Activated T-cell treated with anti-CD3 and anti-CD28 coated beads, Interleukin-2, amount 50 U/mL, for 4 hours (primary cell): ENCODE measurements at regions not wholly inside any gene's neighbourhood (a gene's known extent, or its start where the extent isn't known, plus 50 kb on each side); places are given as distances from the start of the nearest gene placed in this dataset.

ENCODE experiments used
- ATAC-seq, 2 donors: fragments of 200-7000 bp; cut with Tn5 transposase; one replicate each; pipeline ENCODE4 v1.10.0; 2021
- DNase-seq: peaks from one replicate; pipeline ENCODE4 v3.0.0-alpha.2; 2020
- H3K27me3 Mint-ChIP-seq: one replicate; pipeline ENCODE4 v1.8.0; 2021; ENCODE audit warnings: low read depth, mixed read lengths
- H3K36me3 Mint-ChIP-seq: one replicate; pipeline ENCODE4 v1.8.0; 2022; ENCODE audit warnings: mixed read lengths; ENCODE audit not compliant: insufficient read depth
- H3K4me1 Mint-ChIP-seq: one replicate; pipeline ENCODE4 v1.8.0; 2021; ENCODE audit warnings: low read depth, mixed read lengths
- H3K4me3 Mint-ChIP-seq: one replicate; pipeline ENCODE4 v1.8.0; 2021; ENCODE audit warnings: mild to moderate bottlenecking, moderate library complexity, mixed read lengths
- H3K9me3 Mint-ChIP-seq: one replicate; pipeline ENCODE4 v1.8.0; 2021; ENCODE audit warnings: mixed read lengths

DNA sequence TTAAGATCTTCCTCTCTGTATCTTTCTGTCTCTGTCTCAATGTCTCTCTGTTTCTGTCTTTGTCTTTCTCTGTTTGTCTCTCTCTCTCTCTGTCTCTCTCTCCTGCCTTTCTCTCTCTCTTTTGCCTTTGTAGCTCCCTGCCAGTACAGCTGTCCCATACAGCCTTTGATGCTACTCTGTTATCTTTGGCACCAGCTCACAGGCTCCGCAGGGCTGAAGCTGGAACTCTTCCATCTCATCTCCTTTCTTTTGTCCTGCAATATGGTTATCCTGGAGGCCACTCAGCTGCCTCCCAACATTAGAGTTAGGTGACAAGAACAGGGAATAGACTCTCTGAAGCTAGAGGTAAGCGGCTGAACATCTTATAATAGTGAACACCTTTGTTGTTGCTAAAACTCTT is 354.3 kb upstream of the NEGR1 start:
- Mint-ChIP-seq H3K4me1 (no peaks in the 10 kb centered on the region), H3K4me3 (no peak overlapping the region), H3K27me3 (no peaks in the 10 kb centered on the region), H3K9me3 (peaks cover 3% of the 10 kb centered on the region), H3K36me3 (no peaks in the 10 kb centered on the region)
- no peak for ATAC-seq
- DNase-seq = no peak

DNA sequence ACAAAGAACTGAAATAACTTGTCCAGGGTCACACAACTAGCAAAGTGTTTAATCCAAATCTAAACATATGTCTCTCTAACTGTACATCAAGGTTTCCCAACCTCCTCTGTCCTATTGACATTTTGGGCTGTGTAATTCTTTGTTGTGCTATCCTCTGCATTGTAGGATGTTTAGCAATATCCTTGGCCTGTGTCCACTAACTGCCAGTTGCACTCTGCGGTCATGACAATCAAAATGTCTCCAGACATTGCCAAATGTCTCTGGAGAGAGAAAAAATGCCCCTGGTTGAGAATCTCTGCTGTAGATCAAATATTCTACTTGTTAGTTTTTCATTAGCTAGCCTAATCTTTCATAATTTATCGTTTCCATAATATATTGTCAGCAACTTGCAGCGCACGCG is 353.4 kb upstream of the NEGR1 start:
- H3K27me3 Mint-ChIP-seq = no peaks in the 10 kb centered on the region
- H3K4me1 Mint-ChIP-seq = no peaks in the 10 kb centered on the region
- H3K9me3 Mint-ChIP-seq = peaks cover 2% of the 10 kb centered on the region
- DNase-seq (no peak), ATAC-seq (no peak)
- no peaks in the 10 kb centered on the region for H3K36me3 Mint-ChIP-seq
- no peak overlapping the region for H3K4me3 Mint-ChIP-seq

DNA sequence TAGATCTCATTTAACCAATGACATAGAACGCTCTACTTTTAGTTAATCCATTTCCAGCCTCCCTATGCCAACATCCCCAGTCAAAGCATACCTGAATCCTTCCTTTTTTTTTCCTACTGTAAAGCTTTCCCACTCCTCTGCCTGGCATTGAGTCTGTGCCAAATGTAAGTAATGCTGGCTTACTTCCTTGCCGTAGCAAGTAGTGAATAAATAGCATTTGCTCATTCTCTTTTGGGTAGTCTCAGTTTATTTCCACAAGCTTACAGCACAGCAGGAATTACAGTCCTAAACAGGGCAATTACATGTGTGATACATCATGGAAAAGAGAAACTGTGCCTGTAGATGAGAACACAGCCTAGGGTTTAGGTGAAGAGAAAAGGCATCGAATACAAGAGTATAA is 352.6 kb upstream of the NEGR1 start:
- Mint-ChIP-seq H3K4me3 (no peak overlapping the region), H3K4me1 (no peaks in the 10 kb centered on the region), H3K27me3 (no peaks in the 10 kb centered on the region), H3K9me3 (no peaks in the 10 kb centered on the region), H3K36me3 (no peaks in the 10 kb centered on the region)
- DNase-seq (no peak), ATAC-seq (no peak)

DNA sequence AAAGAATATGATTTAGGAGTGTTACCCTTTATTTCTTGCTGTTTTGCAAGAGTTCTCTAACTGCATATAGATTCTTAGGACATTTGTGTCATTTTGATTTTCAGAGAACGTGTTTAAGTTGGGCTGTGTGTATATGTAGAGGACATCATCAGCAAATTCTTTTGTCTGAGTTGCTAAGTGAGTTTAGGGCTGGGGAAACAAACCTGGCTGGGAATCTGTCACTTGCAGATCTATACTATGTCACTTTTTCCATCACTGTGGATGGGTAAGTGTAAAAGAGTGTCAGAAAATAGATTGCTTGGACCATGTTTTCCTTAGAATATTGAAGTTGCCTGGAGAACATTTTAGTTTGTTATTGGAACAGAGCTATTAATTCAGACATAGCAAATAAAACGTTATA is 349.1 kb upstream of the NEGR1 start:
- ATAC-seq (no peak), DNase-seq (no peak)
- Mint-ChIP-seq H3K4me3 (no peak overlapping the region), H3K9me3 (no peaks in the 10 kb centered on the region), H3K4me1 (no peaks in the 10 kb centered on the region), H3K27me3 (no peaks in the 10 kb centered on the region), H3K36me3 (no peaks in the 10 kb centered on the region)

DNA sequence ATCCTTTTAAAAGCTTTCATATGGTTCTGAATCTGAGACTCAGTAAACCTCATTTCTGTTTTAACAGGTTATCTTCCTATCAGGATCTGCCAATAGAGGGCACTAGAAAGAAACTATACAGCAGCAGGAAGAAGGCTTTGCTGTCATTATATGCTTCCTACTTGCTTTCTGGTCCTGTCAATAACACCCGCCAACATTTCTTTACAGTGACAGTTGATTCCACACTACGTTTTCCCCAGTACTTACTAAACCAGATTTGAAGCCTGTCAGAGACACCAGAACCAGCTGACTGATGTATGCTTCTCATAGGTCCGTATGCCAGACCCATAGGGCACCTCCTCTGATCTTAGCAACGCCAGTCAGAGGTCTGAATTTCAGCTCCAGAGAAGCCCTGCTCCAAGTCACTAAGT is 341.0 kb upstream of the NEGR1 start:
- DNase-seq (no peak), ATAC-seq (no peak)
- no peaks in the 10 kb centered on the region for H3K36me3 Mint-ChIP-seq
- H3K4me1 Mint-ChIP-seq = no peaks in the 10 kb centered on the region
- no peak overlapping the region for H3K4me3 Mint-ChIP-seq
- no peaks in the 10 kb centered on the region for H3K27me3 Mint-ChIP-seq
- peaks cover 4% of the 10 kb centered on the region for H3K9me3 Mint-ChIP-seq

DNA sequence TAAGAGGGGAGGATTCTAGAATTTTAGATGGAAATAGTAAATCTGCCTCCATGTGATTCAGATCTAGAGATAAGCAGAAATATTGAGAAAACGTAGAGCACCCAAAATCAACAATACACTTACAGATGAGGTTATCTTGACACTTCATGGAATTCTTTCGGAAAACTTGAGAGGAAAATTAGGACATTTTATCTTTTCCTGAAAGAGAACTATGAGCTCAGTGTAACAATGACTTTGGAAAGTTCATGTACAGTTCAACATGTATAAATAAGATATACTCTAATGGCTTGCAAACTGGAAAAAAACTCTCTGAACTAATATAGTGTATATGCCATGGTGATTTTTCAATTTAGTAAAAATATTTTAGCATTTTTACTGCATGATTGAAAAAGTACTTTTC is 338.1 kb upstream of the NEGR1 start:
- no peaks in the 10 kb centered on the region for H3K27me3 Mint-ChIP-seq
- DNase-seq (no peak), ATAC-seq (no peak)
- H3K36me3 Mint-ChIP-seq = no peaks in the 10 kb centered on the region
- H3K4me1 Mint-ChIP-seq = no peaks in the 10 kb centered on the region
- no peak overlapping the region for H3K4me3 Mint-ChIP-seq
- peaks cover 8% of the 10 kb centered on the region for H3K9me3 Mint-ChIP-seq

DNA sequence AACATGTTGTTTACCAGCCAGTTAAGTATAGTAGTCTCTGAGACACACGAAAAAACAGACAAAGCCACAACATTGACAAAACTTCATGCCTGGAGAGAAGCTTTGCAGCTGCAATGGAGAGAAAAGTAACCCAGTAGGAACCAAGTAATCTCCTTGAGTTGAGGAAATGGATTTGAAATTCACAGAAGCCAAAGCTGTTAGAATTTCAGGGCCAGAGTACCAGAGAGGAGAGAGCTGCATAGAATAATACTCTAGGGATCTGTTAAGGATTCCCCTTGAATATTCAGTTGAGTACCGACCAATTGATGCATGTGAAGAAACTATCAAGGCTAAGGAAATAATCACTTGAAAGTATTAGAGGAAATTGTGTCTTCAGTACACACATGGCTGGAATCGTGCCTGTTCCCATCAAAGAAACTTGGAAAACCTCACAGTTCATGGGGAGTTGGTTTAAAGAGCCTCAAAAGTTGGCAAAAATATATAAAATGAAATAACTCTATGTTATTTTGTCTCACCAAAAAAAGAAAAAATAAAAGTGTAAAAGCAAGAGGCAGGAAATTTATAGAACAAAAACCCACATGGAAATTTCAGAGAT is 324.0 kb upstream of the NEGR1 start:
- Mint-ChIP-seq H3K4me1 (no peaks in the 10 kb centered on the region), H3K9me3 (peaks cover 9% of the 10 kb centered on the region), H3K4me3 (no peak overlapping the region), H3K36me3 (no peaks in the 10 kb centered on the region), H3K27me3 (no peaks in the 10 kb centered on the region)
- ATAC-seq (no peak), DNase-seq (no peak)

DNA sequence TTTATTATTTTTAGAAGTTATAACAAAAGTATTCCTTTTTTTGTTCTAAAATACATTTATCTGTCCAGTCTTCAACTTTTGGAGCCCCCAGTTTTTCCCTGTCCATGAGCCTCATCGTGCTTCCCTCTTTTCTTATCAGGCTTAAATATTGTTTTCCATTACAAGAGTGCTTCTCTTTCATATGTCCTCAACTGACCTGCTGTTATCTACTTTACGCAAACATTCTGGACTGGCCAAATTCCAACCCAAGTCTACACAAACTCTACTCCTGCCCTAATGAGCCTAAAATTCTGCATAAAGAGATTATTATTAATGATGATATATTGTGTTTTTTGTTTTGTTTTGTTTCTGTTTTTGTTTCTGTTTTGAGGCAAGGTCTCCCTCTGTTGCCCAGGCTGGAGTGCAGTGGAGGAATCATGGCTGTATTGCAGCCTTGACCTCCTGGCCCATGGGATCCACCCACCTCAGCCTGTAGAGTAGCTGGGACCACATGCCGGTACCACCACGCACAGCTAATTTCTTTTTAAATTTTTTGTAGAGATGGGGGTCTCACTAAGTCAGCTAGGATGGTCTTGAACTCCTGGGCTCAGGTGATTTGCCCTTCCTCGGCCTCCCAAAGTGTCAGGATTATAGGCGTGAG is 318.8 kb upstream of the NEGR1 start:
- Mint-ChIP-seq H3K4me3 (no peak overlapping the region), H3K36me3 (no peaks in the 10 kb centered on the region), H3K4me1 (no peaks in the 10 kb centered on the region), H3K9me3 (peaks cover 13% of the 10 kb centered on the region), H3K27me3 (no peaks in the 10 kb centered on the region)
- no peak for DNase-seq
- ATAC-seq = no peak

DNA sequence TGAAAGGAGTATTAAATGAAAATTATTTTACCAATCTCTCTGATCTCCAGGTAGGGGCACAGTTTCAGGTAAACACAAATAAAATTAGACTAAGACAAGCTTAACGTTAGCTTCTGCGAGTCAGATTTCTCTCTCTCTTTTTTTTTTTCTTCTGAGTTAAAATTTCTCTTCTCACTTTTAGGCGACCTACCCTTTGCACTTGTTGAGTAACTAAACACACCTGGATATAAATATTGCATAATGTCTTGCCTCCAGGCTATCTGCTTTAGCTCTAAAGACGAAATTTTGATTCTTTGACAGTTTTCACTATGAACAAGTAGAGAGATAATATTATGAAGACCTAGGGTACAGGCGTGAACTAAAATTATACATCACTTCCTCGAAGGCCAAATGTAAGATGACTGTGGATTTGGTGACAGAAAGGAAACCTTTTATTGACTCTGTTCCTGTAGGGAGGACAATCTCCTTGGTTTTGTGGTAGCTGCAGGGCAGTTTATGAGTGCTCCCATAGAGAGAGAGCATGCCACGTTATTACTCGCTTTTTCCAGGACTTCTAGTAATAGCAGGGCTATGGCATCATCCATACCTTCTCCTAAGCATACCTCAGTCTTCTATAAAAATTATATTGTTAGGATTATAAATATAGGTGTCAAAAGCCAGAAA is 303.8 kb upstream of the NEGR1 start:
- Mint-ChIP-seq H3K36me3 (no peaks in the 10 kb centered on the region), H3K27me3 (no peaks in the 10 kb centered on the region), H3K4me3 (no peak overlapping the region), H3K4me1 (no peaks in the 10 kb centered on the region), H3K9me3 (peaks cover 4% of the 10 kb centered on the region)
- no peak for ATAC-seq
- DNase-seq = no peak

DNA sequence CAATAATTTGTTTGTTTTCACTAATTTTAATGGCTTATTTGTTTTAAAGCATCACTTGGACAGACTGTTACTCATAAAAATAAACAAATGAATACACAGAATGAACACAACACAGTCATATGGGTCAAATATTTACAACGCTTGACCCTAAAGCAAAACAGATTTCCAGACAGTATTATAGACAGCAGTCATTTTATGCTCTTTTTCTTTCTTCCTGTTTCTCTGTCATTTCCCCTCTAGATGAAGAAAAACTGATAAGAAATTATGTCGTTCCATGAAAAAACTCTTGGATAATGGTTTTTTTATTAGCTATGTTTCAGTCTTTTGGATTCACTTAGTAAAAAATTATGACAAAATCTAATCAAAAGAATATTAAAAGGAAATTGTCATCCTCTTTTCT is 297.3 kb upstream of the NEGR1 start:
- ATAC-seq = no peak
- Mint-ChIP-seq H3K27me3 (no peaks in the 10 kb centered on the region), H3K4me1 (no peaks in the 10 kb centered on the region), H3K36me3 (no peaks in the 10 kb centered on the region), H3K4me3 (no peak overlapping the region), H3K9me3 (peaks cover 4% of the 10 kb centered on the region)
- no peak for DNase-seq

DNA sequence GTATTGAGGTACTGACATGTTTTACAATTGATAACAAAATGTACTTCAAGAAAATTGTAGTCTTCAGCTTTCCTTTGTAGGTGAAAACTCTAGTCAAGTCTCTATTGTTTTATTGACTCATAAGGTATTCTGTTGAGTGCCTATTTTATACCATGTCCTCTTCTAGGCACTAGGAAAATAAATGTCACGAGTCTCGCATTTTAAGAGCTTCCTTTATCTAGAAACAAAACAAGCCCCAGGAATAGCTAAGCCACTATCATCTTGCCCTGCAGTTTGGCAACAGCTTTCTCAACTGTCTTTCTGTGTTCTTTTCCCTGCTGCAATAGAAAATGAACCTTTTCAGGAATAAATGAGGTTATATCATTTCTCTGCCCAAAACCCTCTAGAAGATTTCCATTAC is 288.5 kb upstream of the NEGR1 start:
- Mint-ChIP-seq H3K27me3 (no peaks in the 10 kb centered on the region), H3K36me3 (no peaks in the 10 kb centered on the region), H3K9me3 (peaks cover 4% of the 10 kb centered on the region), H3K4me3 (no peak overlapping the region), H3K4me1 (no peaks in the 10 kb centered on the region)
- ATAC-seq = no peak
- no peak for DNase-seq

DNA sequence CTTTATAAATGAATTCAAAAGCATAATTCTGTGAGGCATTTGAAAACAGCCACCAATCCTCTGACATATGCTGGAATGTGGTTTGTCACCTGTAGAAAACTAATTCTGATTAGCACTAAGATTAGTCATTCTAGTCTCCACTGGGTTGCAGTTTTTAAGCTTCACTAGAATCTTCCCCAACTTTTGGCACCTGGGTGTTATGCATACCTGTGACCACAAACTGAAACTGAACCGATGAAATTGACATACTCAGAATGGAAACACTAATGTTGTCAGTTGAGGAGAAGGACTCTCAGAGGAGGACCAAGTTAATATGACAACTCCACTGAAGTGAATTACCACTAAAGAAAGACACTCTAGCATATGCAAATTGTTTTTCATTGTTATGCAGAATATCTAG is 285.8 kb upstream of the NEGR1 start:
- Mint-ChIP-seq H3K36me3 (no peaks in the 10 kb centered on the region), H3K9me3 (peaks cover 4% of the 10 kb centered on the region), H3K4me3 (no peak overlapping the region), H3K27me3 (no peaks in the 10 kb centered on the region), H3K4me1 (no peaks in the 10 kb centered on the region)
- no peak for DNase-seq
- ATAC-seq = peak in 1 of 2 donors; percentile 18

DNA sequence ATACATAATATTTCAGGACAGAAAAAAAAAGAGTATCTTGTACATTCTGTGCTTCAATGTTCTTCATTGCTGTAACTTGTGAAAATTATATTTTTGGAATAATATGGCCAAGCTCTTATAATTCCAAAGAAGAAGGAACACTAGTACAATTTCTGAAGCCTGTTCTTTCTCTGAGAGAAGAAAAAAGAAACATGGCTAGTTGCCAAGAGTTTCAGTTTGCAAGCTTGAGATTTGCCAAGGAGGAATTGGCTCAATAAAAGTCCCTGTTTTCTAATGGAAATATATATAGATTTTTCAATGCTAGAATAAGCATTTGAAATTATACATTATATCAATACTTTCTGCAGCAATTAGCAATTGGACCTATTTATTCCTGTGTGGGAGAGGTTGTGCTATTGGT is 285.2 kb upstream of the NEGR1 start:
- DNase-seq (no peak), ATAC-seq (no peak)
- H3K4me3 Mint-ChIP-seq = no peak overlapping the region
- peaks cover 4% of the 10 kb centered on the region for H3K9me3 Mint-ChIP-seq
- no peaks in the 10 kb centered on the region for H3K4me1 Mint-ChIP-seq
- H3K27me3 Mint-ChIP-seq = no peaks in the 10 kb centered on the region
- no peaks in the 10 kb centered on the region for H3K36me3 Mint-ChIP-seq

DNA sequence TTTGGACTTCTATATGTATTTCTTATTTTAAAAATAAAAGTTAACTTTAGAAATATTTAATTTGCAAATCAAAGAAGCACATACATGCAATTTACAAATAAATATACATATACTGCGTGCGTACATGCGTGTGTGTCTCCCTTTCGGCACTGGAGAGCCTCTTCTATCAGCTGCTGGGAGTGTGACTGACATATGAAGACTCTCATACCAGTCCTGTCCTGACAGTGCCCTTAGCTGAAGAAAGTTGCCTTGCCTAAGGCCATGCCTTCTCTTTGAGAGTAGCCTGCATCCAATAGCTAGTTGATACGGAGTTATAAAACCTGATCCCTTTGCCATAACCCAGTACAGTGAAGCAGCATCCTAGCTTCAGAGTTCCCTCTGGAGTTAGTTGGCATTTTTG is 282.4 kb upstream of the NEGR1 start:
- Mint-ChIP-seq H3K4me1 (no peaks in the 10 kb centered on the region), H3K36me3 (no peaks in the 10 kb centered on the region), H3K4me3 (no peak overlapping the region), H3K27me3 (no peaks in the 10 kb centered on the region), H3K9me3 (peaks cover 4% of the 10 kb centered on the region)
- ATAC-seq = no peak
- DNase-seq = no peak

DNA sequence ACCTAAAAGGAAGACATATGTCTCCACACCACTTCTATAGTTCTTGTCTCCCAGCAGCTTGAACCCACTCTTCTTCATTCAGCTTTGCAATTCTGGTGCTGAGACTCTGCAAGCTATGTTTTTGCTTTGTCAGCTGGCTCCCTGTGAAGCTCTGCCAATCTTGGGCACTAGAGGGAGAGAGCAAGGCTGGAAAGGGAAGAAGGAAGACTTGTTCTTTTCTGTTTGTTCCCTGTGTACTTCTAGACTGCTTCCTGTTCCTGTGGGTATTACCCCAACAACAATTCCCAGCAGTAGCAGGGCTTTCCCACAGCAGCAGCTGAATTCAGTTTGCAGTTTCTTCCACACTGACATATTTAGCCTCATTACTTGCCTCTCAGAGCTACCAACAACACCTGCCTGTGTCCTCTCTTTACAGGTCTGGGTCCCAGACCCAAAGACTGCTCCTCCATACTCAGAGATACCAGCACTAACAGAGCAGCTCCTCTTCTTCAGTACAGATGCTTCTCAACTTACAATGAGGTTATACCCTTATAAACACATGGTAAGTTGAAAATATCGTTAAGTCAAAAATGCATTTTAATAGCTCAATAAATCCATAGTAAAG is 275.2 kb upstream of the NEGR1 start:
- Mint-ChIP-seq H3K4me1 (no peaks in the 10 kb centered on the region), H3K27me3 (no peaks in the 10 kb centered on the region), H3K9me3 (peaks cover 6% of the 10 kb centered on the region), H3K4me3 (no peak overlapping the region), H3K36me3 (no peaks in the 10 kb centered on the region)
- no peak for ATAC-seq
- no peak for DNase-seq
